Testis (tissue), 2 donors: ENCODE measurements at regions not wholly inside any gene's neighbourhood (a gene's known extent, or its start where the extent isn't known, plus 50 kb on each side); places are given as distances from the start of the nearest gene placed in this dataset.
"Not testable (repeated sequence)": the region's sequence is repeated elsewhere in the genome, so short reads cannot be mapped to it uniquely, and the experiment has no call there.

Experiments
- DNase-seq: peaks from one replicate; pipeline ENCODE4 v3.0.0-alpha.2; 2019
- H3K27ac ChIP-seq, 2 donors: fragments of 200-600 bp; sonication (generic); one replicate each; pipeline ENCODE4 v1.5.1; 2019
- H3K27me3 ChIP-seq: fragments of 200-600 bp; sonication (generic); one replicate; pipeline ENCODE4 v1.5.1; 2019
- H3K36me3 ChIP-seq: fragments of 200-600 bp; sonication (generic); one replicate; pipeline ENCODE4 v1.5.1; 2017; ENCODE audit warnings: low read depth; ENCODE audit errors: missing control alignments
- H3K4me1 ChIP-seq: fragments of 200-600 bp; sonication (generic); one replicate; pipeline ENCODE4 v1.5.1; 2019
- H3K4me3 ChIP-seq, 2 donors: fragments of 200-600 bp; sonication (generic); one replicate each; pipeline ENCODE4 v1.5.1; 2017 to 2019
- H3K9me3 ChIP-seq: fragments of 200-600 bp; sonication (generic); one replicate; pipeline ENCODE4 v1.5.1; 2017
- CTCF ChIP-seq, 3 experiments: fragments of 450-650 bp in 2 of 3; fragments of 200-600 bp in 1 of 3; sonication (generic) in 1 of 3; IDR thresholded peaks; one replicate each; pipeline ENCODE4 v1.5.1; 2016 to 2019; ENCODE audit warnings: antibody characterized with exemption in 3 of 3, mild to moderate bottlenecking in 2 of 3, moderate library complexity in 1 of 3
- POLR2A ChIP-seq: fragments of 450-650 bp; IDR thresholded peaks from one replicate; pipeline ENCODE4 v1.6.1; 2017; ENCODE audit warnings: antibody characterized with exemption, mild to moderate bottlenecking, moderate library complexity
- WGBS, 2 donors: methylation state at CpG; one replicate each; pipeline ENCODE4 v1.1.5; 2018; 5-methylcytosine and 5-hydroxymethylcytosine counted together
- intact Hi-C: fragments of 100-400 bp; cut with DNase I; formaldehyde crosslinking; loops from one replicate; pipeline ENCODE4 v1.15.1; 2023; ENCODE audit warnings: low total_unique reads

GRCh38 chr1:213457733-213458132 lies 406.7 kb downstream of the RPS6KC1 start:
- DNase-seq: no peak
- WGBS, 2 donors: 53 to 60% methylated on average over 2 of the region's 2 CpGs
- H3K4me1 ChIP-seq: no peaks in the 10 kb centered on the region
- H3K27ac ChIP-seq: peak overlapping the region in 1 of 2 donors; percentile 15
- H3K36me3 ChIP-seq: no peaks in the 10 kb centered on the region
- no peaks in the 10 kb centered on the region for H3K27me3 ChIP-seq
- TF ChIP-seq POLR2A: no peak
- intact Hi-C loops: no loop called here
- H3K4me3 ChIP-seq: no peak overlapping the region
- H3K9me3 ChIP-seq: no peaks in the 10 kb centered on the region

- H3K27ac ChIP-seq, DNase-seq, H3K4me3 ChIP-seq, H3K27me3 ChIP-seq, H3K4me1 ChIP-seq, H3K36me3 ChIP-seq, H3K9me3 ChIP-seq, intact Hi-C loops: not testable (repeated sequence)
- WGBS, 2 donors: 92% methylated on average over 3 of the region's 3 CpGs
These were observed 411.3 kb downstream of the RPS6KC1 start for GRCh38 chr1:213462374-213462773.

- no peak for DNase-seq
- TF ChIP-seq POLR2A: no peak
- TF ChIP-seq CTCF (IDR thresholded peaks at IDR 0.05): no peak
- H3K4me3 ChIP-seq: no peak overlapping the region
These were observed 413.9 kb downstream of the RPS6KC1 start for GRCh38 chr1:213464786-213465460.

GRCh38 chr1:213466541-213466940 lies 415.5 kb downstream of the RPS6KC1 start:
- no peaks in the 10 kb centered on the region for H3K4me1 ChIP-seq
- H3K9me3 ChIP-seq: no peaks in the 10 kb centered on the region
- intact Hi-C loops: no loop called here
- no peak overlapping the region for H3K4me3 ChIP-seq
- no peak for TF ChIP-seq CTCF (IDR thresholded peaks at IDR 0.05)
- no peak for TF ChIP-seq POLR2A
- no peaks in the 10 kb centered on the region for H3K36me3 ChIP-seq
- H3K27me3 ChIP-seq: no peaks in the 10 kb centered on the region
- DNase-seq: no peak
- H3K27ac ChIP-seq: no peak overlapping the region

More at GRCh38 chr1:213464786-213465460, 413.9 kb downstream of the RPS6KC1 start:
- Histone ChIP-seq H3K27me3 (no peaks in the 10 kb centered on the region), H3K27ac (no peak overlapping the region), H3K9me3 (no peaks in the 10 kb centered on the region), H3K4me1 (no peaks in the 10 kb centered on the region), H3K36me3 (no peaks in the 10 kb centered on the region)
- intact Hi-C loops: no loop called here
- WGBS, 2 donors: 90 to 97% methylated on average over 2 of the region's 2 CpGs

GRCh38 chr1:213474054-213474453 lies 423.0 kb downstream of the RPS6KC1 start:
- Histone ChIP-seq H3K27me3 (no peaks in the 10 kb centered on the region), H3K4me3 (no peak overlapping the region), H3K9me3 (no peaks in the 10 kb centered on the region), H3K27ac (no peak overlapping the region), H3K36me3 (no peaks in the 10 kb centered on the region), H3K4me1 (peaks cover 6% of the 10 kb centered on the region)
- peak; percentile 82 for DNase-seq
- intact Hi-C loops: no loop called here
- WGBS, 2 donors: 26 to 27% methylated on average over 5 to 7 of the region's 7 CpGs
- no peak for TF ChIP-seq CTCF (IDR thresholded peaks at IDR 0.05)
- no peak for TF ChIP-seq POLR2A

GRCh38 chr1:213481395-213481794 lies 430.4 kb downstream of the RPS6KC1 start:
- no peak overlapping the region for H3K27ac ChIP-seq
- no peaks in the 10 kb centered on the region for H3K36me3 ChIP-seq
- DNase-seq: no peak
- H3K4me1 ChIP-seq: no peaks in the 10 kb centered on the region
- H3K9me3 ChIP-seq: no peaks in the 10 kb centered on the region
- intact Hi-C loops: no loop called here
- 88 to 89% methylated on average over 2 of the region's 2 CpGs for whole genome bisulfite sequencing, 2 donors
- TF ChIP-seq CTCF (IDR thresholded peaks at IDR 0.05) (no peak), POLR2A (no peak)
- H3K4me3 ChIP-seq: no peak overlapping the region
- no peaks in the 10 kb centered on the region for H3K27me3 ChIP-seq
